Fibroblast of villous mesenchyme (primary cell): ENCODE measurements at regions not wholly inside any gene's neighbourhood (a gene's known extent, or its start where the extent isn't known, plus 50 kb on each side); places are given as distances from the start of the nearest gene placed in this dataset.
A peak's percentile ranks its signal among the peaks of the same experiment; 100 is the strongest.

ENCODE experiments used
- DNase-seq: peaks from one replicate; pipeline ENCODE4 v3.0.0-alpha.2; 2010; ENCODE audit warnings: low read depth
- H3K4me3 ChIP-seq: 2 replicates; pipeline ENCODE4 v1.5.1; 2011; ENCODE audit warnings: low read depth, mild to moderate bottlenecking, low read length
- CTCF ChIP-seq: IDR thresholded peaks from 2 replicates; pipeline ENCODE4 v1.5.1; 2012; ENCODE audit warnings: low read depth, mild to moderate bottlenecking, low read length; ENCODE audit not compliant: insufficient read depth

DNA sequence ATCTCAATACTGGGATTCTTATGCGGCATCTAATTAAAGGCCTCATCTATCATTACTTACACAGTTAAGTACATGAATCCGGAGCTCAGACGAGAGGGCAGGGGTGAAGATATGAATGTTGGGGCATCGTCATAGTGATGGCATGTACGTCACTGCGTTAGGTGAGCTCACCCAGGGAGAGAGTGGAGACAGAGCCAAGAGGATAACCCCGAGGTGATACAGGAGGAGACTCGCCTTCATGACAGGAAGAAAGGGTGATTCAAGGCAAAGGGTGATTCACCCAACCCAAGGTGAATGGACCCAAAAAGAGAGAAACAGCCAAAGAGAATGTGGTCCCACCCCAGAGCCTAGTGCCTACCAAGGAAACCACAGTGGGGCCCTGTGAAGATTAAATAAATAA is 132.9 kb upstream of the BLID start:
- no peak for TF ChIP-seq CTCF
- no peak overlapping the region for H3K4me3 ChIP-seq
- DNase-seq = no peak

DNA sequence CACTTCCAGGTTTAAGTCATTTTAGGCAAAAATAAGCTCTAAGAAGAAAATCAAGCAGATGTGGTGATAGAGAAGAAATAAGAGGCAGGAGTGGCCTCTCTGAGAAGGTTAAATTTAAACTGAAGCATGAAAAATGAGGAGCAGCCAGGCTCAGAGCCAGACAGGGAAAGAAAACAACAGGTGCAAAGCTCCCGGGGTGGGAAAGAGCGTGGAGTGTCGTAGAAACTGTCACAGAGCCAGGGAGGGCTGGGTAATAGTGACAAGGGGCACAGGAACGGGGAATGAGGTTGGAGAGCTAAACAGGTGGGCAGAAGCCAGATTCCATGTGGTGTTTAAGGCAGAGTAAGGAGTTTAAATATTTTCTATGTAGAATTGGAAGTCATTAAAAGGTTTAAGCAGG is 132.1 kb upstream of the BLID start:
- DNase-seq = no peak
- TF ChIP-seq CTCF = no peak

GRCh38 chr11:122246874-122247273 is 130.9 kb upstream of the BLID start:
- DNase-seq = no peak
- no peak overlapping the region for H3K4me3 ChIP-seq
- no peak for TF ChIP-seq CTCF

More for the DNA sequence above, 132.1 kb upstream of the BLID start:
- H3K4me3 ChIP-seq = no peak overlapping the region

DNA sequence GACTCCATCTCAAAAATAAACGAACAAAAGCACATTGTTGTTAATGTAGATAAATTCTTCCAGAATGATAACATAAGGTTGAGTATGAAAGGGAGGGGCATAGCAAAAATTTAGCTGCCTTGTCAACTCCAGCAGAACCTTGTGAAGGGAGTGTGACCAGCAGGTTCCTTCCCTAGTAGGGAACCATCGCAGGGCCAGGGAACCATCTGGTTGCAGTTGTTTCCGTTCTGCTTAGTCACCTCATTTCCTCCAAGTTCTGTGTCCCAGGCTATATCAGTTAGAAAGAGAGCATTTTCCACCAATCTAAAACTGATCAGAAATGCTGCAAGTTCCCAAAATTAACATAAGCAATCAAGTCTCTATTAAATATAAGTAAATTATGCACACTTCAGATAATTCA is 126.7 kb upstream of the BLID start:
- H3K4me3 ChIP-seq = no peak overlapping the region
- no peak for DNase-seq
- no peak for TF ChIP-seq CTCF

DNA sequence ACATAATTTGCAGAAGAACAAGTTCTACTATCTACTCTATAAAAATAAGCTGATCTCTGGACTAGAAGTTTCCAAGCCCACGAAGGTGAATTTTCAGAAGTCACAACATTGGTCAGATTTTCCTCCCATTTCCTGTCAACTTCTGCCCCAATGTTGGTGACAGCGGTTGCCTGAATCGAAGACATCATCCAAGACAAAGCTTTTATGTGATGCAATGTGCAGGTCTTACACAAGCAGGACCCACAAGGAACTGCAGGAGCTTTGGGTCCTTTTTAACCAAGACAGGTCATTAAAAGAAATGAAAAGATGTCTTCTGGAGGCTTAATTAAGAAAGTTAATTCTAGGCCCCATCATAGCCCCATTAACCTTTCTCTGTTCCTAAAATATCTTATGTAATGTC is 125.6 kb upstream of the BLID start:
- no peak for DNase-seq
- no peak overlapping the region for H3K4me3 ChIP-seq
- TF ChIP-seq CTCF = no peak

DNA sequence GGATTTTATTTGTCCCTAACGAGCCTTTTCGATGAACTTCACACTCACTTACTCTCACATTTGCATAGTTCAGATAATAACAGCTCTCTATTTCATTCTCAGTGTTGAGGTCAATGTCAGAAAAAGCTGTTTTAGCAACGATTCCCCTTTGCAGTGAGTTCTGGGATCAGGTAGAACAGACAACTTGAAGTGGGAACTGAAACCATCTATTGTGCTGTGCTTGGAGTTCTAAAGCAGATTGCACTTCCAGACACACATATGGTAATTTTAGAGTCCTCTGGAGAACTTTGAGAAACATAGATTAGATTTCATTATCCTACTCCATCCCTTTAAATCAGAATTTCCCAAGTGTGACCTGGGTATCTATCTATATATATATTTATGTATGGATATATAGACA is 124.6 kb upstream of the BLID start:
- no peak for DNase-seq
- no peak overlapping the region for H3K4me3 ChIP-seq
- TF ChIP-seq CTCF = no peak

- DNase-seq = peak; percentile 97
- no peak for TF ChIP-seq CTCF
- H3K4me3 ChIP-seq = no peak overlapping the region
Observed at GRCh38 chr11:122235615-122236014, 119.6 kb upstream of the BLID start.
